ENCODE measurements at regions not wholly inside any gene's neighbourhood (a gene's known extent, or its start where the extent isn't known, plus 50 kb on each side); places are given as distances from the start of the nearest gene placed in this dataset.

DNA sequence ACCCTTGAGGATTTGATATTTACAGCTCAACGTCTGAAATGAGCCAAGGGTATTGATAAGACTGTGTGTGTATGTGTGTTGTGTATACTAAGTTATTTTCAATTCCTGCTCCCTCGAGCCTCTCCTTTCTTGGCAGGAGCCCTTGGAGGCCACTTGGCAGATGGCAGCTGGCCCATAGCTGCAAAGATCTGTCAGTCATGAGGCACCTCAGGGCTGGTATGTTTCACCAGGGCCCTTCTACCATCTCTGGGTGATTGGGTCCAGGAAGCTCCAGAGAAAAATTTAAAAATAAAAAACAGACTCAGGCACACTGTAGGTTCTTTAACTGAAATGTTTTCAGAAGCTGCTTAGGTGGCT is 355.7 kb downstream of the HAPSTR1 start:
- intact Hi-C loops (cut with DNase I; ENCODE audit: low total_unique reads), result no loop called here
- no peaks in the 10 kb centered on the region for H3K36me3 ChIP-seq
- DNase-seq, result no peak

DNA sequence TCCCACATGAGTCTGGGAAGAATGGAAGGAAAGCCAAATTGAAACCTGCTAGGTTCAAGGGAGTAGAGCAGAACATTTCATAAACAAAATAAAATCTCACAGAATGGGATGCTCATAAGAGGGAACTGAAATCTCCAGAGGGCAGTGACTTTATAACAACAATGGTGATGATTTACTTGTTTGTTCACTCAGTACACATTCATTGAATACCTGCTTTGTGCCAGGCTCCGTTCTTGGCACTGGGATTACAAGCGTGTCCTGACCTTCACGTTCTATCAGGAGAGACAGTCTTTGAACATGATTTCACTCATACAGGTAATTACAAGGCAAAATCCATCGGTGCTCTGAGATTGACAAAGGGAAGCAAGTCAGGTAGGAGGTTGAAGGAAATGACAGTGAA is 356.3 kb downstream of the HAPSTR1 start:
- DNase-seq, result no peak
- no peak overlapping the region for H3K27ac ChIP-seq
- TF ChIP-seq, protein P1, sequence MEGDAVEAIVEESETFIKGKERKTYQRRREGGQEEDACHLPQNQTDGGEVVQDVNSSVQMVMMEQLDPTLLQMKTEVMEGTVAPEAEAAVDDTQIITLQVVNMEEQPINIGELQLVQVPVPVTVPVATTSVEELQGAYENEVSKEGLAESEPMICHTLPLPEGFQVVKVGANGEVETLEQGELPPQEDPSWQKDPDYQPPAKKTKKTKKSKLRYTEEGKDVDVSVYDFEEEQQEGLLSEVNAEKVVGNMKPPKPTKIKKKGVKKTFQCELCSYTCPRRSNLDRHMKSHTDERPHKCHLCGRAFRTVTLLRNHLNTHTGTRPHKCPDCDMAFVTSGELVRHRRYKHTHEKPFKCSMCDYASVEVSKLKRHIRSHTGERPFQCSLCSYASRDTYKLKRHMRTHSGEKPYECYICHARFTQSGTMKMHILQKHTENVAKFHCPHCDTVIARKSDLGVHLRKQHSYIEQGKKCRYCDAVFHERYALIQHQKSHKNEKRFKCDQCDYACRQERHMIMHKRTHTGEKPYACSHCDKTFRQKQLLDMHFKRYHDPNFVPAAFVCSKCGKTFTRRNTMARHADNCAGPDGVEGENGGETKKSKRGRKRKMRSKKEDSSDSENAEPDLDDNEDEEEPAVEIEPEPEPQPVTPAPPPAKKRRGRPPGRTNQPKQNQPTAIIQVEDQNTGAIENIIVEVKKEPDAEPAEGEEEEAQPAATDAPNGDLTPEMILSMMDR (IDR thresholded peaks at IDR 0.05), result no peak
- TF ChIP-seq POLR2A (IDR thresholded peaks at IDR 0.05), result no peak

More for the DNA sequence above, 355.7 kb downstream of the HAPSTR1 start:
- H3K4me3 ChIP-seq, result no peak overlapping the region
- no peak overlapping the region for H3K27ac ChIP-seq
- no peak for TF ChIP-seq POLR2A (IDR thresholded peaks at IDR 0.05)
- TF ChIP-seq, protein P1 (IDR thresholded peaks at IDR 0.05), result no peak
- H3K9me3 ChIP-seq, result peaks cover 0 to 5% of the 10 kb centered on the region in 2 donors
- H3K4me1 ChIP-seq, result no peaks in the 10 kb centered on the region
- no peaks in the 10 kb centered on the region for H3K27me3 ChIP-seq

DNA sequence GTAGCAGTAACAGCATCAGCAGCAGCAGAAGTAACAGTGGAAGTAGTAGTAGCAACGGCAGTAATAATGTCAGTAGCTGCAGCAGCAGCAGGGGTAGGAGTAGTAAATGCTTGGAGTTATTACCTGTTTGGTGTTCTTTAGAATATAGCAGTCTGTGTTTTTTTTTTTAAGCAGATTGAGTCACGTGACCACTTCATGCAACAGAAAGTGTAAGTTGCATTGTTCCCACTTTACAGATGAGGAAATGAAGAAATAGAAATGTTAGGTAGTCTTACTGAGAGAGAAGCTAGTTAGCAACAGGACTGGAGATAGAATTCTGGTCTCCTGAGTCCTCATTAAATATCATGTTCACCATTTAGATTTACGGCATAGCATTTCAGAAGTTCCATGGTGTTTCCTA is 358.2 kb downstream of the HAPSTR1 start:
- H3K36me3 ChIP-seq, result no peaks in the 10 kb centered on the region
- no peak for DNase-seq
- peaks cover 0 to 5% of the 10 kb centered on the region in 2 donors for H3K9me3 ChIP-seq
- intact Hi-C loops (cut with DNase I; ENCODE audit: low total_unique reads), result no loop called here
- no peaks in the 10 kb centered on the region for H3K27me3 ChIP-seq
- H3K4me3 ChIP-seq, result no peak overlapping the region
- no peak for TF ChIP-seq POLR2A (IDR thresholded peaks at IDR 0.05)
- TF ChIP-seq, protein P1 (IDR thresholded peaks at IDR 0.05), result no peak
- no peak overlapping the region for H3K27ac ChIP-seq
- no peaks in the 10 kb centered on the region for H3K4me1 ChIP-seq

More for the DNA sequence above, 356.3 kb downstream of the HAPSTR1 start:
- no peaks in the 10 kb centered on the region for H3K4me1 ChIP-seq
- no peaks in the 10 kb centered on the region for H3K27me3 ChIP-seq
- intact Hi-C loops (cut with DNase I; ENCODE audit: low total_unique reads), result no loop called here
- no peaks in the 10 kb centered on the region for H3K36me3 ChIP-seq
- H3K9me3 ChIP-seq, result peaks cover 0 to 5% of the 10 kb centered on the region in 2 donors
- no peak overlapping the region for H3K4me3 ChIP-seq

DNA sequence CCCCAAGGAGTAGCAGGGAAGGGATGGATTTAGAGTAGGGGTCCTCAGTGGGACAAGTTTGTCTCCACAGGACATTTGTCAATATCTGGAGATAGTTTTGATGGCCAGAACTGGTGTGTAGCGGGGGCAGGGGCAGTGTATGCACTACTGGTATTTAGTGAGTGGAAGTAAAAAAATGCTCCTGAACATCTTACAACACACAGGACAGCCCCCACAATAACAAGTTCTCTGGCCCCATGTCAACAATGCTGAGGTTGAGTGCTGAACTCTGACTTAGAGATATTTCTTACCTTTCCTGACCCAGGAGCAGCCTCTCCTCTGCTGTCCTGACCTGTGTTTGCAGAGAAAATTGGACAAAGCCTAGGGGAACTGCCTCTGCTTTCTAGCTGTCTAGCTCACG is 365.8 kb downstream of the HAPSTR1 start:
- Histone ChIP-seq H3K36me3 (no peaks in the 10 kb centered on the region), H3K27me3 (no peaks in the 10 kb centered on the region), H3K9me3 (no peaks in the 10 kb centered on the region), H3K27ac (peak overlapping the region in 1 of 2 donors; percentile 45), H3K4me3 (no peak overlapping the region), H3K4me1 (no peaks in the 10 kb centered on the region)
- TF ChIP-seq, protein P1 (IDR thresholded peaks at IDR 0.05), result no peak
- TF ChIP-seq POLR2A (IDR thresholded peaks at IDR 0.05), result no peak
- intact Hi-C loops (cut with DNase I; ENCODE audit: low total_unique reads), result no loop called here
- DNase-seq, result peak in 1 of 2 donors; percentile 15

DNA sequence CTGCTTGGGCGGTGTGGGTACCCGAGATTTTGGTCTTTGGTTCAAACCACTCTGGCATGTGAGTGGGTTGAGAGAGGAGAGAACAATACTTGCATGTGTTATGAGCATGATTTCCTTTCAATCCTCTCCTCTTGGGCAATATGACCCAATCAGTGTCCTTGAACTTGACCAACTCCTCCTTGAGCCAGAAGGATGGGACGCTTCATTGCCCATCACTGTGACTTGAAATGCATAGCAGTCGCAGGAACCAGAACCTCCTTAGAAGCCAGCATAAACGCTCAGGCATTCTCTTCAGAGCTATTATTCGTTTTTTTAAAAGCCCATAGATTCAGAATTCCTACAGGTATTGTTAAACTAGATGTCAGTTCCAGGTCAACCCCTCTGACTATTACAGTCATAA is 367.4 kb downstream of the HAPSTR1 start:
- H3K27ac ChIP-seq, result no peak overlapping the region
- intact Hi-C loops (cut with DNase I; ENCODE audit: low total_unique reads), result no loop called here

More for the DNA sequence above, 367.4 kb downstream of the HAPSTR1 start:
- Histone ChIP-seq H3K4me3 (no peak overlapping the region), H3K36me3 (no peaks in the 10 kb centered on the region), H3K27me3 (no peaks in the 10 kb centered on the region), H3K9me3 (no peaks in the 10 kb centered on the region), H3K4me1 (no peaks in the 10 kb centered on the region)
- TF ChIP-seq, protein P1 (IDR thresholded peaks at IDR 0.05), result no peak
- no peak for TF ChIP-seq POLR2A (IDR thresholded peaks at IDR 0.05)
- no peak for DNase-seq

Measured in uterus (tissue), 3 donors.